HL-60/S4 treated with retinoic acid at 250 ng/mL for 4 days and 3 days (cell line): ENCODE measurements at regions not wholly inside any gene's neighbourhood (a gene's known extent, or its start where the extent isn't known, plus 50 kb on each side); places are given as distances from the start of the nearest gene placed in this dataset.

Source experiments
- in situ Hi-C: fragments of 300-500 bp; cut with MboI; formaldehyde crosslinking; loops from 2 replicates; pipeline ENCODE4 v1.7.0; 2022; ENCODE audit warnings: low sequenced_read_pairs

- in situ Hi-C loops, result no loop called here
Measured at GRCh38 chr19:31096062-31096830, 253.0 kb downstream of the TSHZ3 start.

GRCh38 chr19:31095100-31095804 lies 254.0 kb downstream of the TSHZ3 start:
- in situ Hi-C loops, result no loop called here

- in situ Hi-C loops, result no loop called here
Measured at GRCh38 chr19:31092274-31092673, 257.0 kb downstream of the TSHZ3 start.

GRCh38 chr19:31089681-31090080 lies 259.6 kb downstream of the TSHZ3 start:
- in situ Hi-C loops, result no loop called here

GRCh38 chr19:31085125-31085524 lies 264.1 kb downstream of the TSHZ3 start:
- in situ Hi-C loops, result no loop called here

- in situ Hi-C loops, result no loop called here
Measured at GRCh38 chr19:31083105-31083504, 266.1 kb downstream of the TSHZ3 start.

- in situ Hi-C loops, result no loop called here
Measured at GRCh38 chr19:31075146-31075655, 274.0 kb downstream of the TSHZ3 start.

- in situ Hi-C loops, result no loop called here
Measured at GRCh38 chr19:31074199-31075125, 274.8 kb downstream of the TSHZ3 start.

- in situ Hi-C loops, result no loop called here
Measured at GRCh38 chr19:31073485-31074198, 275.6 kb downstream of the TSHZ3 start.

GRCh38 chr19:31072451-31072850 lies 276.8 kb downstream of the TSHZ3 start:
- in situ Hi-C loops, result no loop called here

- in situ Hi-C loops, result no loop called here
Measured at GRCh38 chr19:31071136-31071855, 277.9 kb downstream of the TSHZ3 start.

- in situ Hi-C loops, result no loop called here
Measured at GRCh38 chr19:31070146-31071065, 278.8 kb downstream of the TSHZ3 start.

GRCh38 chr19:31068268-31068667 lies 281.0 kb downstream of the TSHZ3 start:
- in situ Hi-C loops, result no loop called here

GRCh38 chr19:31066385-31066784 lies 282.9 kb downstream of the TSHZ3 start:
- in situ Hi-C loops, result no loop called here

- in situ Hi-C loops, result no loop called here
Measured at GRCh38 chr19:31064491-31064890, 284.7 kb downstream of the TSHZ3 start.

- in situ Hi-C loops, result no loop called here
Measured at GRCh38 chr19:31058676-31059340, 290.4 kb downstream of the TSHZ3 start.

- in situ Hi-C loops, result no loop called here
Measured at GRCh38 chr19:31057476-31057875, 291.8 kb downstream of the TSHZ3 start.

GRCh38 chr19:31055454-31055853 lies 293.8 kb downstream of the TSHZ3 start:
- in situ Hi-C loops, result no loop called here
